NCI-H1092 treated with DMSO at 0.1 percent for 48 hours (cell line): ENCODE measurements at regions not wholly inside any gene's neighbourhood (a gene's known extent, or its start where the extent isn't known, plus 50 kb on each side); places are given as distances from the start of the nearest gene placed in this dataset.

Experiments used
- DNase-seq: peaks from one replicate; lab custom pipeline; 2025; lab: John Stamatoyannopoulos, UW

DNA sequence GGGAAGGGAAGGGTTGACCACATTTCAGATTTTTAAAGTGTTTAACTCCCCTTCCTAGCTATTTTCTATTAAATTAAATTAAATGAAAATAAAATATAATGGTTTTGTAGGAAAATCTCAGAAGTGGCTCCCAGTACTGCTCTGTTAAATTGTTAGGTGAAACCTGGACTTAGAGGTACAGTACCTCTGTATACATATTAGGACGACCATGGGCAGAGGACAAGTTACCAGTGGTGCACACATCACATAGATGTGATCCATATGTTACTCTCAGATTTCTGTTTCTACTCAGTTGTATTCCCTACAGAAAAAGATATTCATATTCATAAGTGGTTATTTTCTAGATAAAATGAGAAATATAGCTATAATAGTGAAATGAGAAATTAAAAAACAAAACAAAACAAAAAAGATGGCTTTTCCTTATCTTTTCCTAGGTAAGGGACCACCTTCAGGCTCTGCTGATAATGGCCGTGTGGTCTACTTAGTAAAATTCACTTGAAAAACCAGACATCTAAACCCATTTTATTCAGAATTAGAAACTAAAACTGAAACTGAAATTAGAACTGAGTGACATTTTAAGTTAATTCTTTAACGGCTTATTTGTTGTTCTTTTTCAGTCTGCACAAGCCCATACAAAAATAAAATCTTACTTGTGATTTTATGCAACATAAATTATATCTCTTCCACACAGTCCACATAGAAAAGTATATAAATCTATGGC, 832.5 kb upstream of the CHAC2 start:
- no peak for DNase-seq

DNA sequence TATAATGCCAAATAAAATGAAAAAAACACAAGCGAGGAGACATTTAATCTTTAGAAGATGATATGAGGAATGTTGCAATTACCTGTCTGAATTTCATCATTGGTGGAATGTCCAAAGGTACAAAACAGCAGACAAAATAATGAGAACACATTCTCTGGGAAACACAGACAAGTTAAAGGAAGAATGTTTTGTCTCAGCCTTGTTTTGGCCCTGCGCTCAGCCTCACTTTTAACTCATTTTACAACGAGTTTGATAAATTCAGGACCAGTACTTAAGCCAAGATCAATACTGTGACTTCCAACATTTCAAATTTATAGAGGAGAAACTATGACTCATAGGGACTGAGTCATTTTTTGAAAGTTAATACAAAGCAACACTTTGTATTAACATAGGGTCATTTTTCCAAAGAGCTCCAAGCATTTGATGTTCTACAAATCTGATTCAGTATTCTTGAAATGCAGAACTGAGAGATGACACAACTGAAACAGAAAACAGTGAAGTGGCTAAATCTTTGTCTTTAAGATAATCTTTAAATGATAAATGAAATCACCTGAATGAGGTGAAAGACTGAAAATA, 833.2 kb upstream of the CHAC2 start:
- DNase-seq = no peak

DNA sequence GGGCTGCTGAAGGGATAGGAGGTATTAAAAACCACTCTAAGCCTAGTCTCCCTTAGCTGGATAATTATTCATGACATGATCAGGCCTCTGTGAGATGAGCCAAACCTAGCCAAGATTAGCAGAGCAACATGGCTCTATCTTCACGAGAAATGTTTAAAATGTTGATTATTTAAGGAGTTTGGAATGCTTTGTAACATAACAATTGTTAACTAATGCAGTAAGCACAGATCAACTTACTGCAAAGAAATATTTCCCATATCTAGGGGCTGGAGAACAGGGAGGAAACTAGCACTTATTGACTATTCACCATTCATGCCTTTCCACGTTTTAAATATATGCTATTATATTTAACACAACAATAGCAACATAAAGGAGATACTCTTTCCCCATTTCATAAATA, 833.7 kb upstream of the CHAC2 start:
- no peak for DNase-seq

DNA sequence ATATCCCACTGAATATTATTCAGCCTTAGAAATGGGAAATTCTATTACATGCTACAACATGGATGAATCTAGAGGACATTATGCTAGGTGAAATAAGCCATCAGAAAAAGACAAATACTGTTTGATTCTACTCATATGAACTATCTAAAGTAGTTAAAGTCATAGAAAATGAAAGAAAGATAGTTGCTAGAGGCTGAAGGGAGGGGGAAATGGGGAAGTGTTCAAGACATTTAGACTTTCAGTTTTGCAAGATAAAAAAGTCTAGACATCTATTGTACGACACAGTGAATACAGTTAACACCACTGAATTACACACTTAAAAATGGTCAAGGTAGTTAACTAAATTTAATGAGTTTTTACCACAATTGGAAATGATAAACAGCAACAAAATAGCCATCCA, 835.9 kb upstream of the CHAC2 start:
- no peak for DNase-seq

DNA sequence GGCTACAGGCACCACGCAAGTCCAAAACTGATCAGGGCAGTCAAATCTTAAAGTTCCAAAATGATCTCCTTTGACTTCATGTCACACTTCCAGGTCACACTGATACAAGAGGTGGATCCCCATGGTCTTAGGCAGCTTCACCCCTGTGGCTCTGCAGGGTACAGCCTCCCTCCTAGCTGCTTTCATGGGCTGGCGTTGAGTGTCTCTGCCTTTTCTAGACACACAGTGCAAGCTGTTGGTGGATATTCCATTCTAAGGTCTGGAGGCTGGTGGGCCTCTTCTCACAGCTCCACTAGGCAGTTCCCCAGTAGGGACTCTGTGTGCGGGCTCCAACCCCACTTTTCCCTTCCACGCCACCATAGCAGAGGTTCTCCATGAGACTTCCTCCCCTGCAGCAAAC, 838.2 kb upstream of the CHAC2 start:
- no peak for DNase-seq

DNA sequence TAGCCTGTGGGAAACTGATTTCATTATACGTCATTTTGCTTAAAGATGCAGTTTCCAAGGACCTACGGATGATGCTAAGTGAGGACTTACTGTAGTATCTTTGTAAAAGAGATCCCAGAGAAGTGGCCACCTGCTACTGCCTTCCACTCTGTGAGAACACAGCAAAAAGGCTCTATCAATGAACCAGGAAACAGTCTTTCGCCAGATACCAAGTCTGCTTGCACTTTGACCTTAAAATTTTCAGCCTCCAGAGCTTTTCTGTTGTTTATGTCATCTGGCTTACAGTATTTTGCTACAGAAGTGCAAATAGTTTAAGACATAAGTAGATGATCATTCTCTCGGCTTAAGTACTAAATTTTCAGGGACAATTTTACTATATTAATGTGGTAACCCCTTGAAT, 847.9 kb upstream of the CHAC2 start:
- no peak for DNase-seq

DNA sequence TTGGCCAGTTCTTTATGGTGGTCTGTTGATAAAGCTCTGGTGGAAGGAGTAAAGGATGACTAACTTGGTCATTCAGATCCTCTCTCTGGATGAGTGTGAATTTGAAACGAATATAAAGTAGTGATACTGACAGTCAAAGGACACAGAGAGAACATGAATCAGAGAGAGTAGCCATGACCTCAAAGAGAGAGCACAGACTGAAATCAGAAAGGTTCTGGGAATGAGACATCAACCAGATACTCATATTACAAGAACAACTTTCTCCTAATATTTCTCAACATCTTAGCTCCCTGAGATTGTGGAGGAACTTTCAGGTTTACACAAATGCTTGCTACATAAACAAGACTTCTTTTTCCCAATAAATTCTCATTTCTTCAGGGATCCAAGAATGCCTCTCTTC, 849.1 kb upstream of the CHAC2 start:
- no peak for DNase-seq

DNA sequence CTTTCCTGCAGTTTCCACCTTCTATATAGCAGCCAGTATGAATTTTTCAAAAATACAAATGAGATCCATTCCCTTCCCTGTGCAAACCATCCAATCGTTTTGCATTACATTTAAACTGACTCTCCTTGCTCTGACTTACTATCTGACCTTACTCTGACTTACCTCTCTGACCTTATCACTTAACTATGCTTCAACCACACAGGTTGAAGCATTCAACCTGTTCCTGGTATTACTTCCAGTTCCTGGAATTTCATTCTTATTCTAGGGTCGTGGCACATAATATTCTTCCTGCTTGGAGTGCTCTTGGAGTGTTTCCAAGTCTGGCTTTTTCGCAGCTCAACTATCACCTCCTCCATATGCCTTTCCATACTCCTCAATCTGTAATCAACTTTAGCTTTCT, 850.6 kb upstream of the CHAC2 start:
- no peak for DNase-seq

DNA sequence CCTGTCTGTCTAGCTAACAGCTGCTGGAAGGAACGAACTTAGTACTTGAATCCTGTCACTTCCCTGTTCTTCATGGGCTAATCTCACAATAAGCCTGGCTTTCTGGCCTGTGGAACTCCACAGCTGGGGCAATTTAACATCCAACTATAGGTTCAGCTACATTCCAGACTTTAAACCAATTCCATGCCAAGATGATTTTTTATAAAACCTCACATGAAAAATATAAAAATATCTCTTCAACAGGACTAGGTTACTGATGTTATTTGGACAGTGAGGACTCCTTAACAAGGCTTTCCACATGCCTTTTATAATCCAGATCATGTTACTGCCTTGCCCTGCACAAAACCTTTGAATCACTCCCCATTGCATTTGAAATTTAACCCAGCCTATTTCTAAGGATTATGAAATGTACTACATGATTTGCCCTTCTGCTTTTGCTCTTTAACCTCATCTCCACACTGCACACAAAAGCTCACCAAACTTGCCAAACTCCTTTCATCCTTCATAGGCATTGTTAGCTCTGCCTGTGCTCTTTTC, 863.2 kb upstream of the CHAC2 start:
- no peak for DNase-seq

DNA sequence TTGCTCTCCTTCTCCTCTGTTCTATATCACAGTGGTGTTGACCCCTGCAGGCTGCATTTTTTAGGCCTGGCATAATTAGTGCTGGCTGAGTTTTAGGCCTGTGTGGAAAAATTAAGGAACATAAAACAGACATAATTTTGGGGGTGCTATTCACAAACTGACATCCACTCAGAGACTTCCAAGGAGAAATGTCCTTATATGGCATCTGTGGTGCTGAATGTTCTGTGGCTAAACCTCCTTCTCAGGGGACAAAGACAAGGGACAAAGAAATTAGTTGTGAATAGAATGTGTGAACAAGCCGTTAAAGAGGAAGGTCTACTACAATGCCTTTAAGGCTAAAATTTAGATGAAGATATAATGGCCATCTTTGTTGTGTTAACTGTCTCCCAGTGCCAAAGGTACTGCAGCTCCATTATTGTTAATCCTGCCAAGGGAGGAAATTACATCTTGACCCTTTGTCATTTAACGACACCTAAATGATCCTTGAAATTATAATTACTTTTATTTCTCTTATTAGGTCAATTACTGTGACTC, 870.0 kb upstream of the CHAC2 start:
- DNase-seq = no peak

DNA sequence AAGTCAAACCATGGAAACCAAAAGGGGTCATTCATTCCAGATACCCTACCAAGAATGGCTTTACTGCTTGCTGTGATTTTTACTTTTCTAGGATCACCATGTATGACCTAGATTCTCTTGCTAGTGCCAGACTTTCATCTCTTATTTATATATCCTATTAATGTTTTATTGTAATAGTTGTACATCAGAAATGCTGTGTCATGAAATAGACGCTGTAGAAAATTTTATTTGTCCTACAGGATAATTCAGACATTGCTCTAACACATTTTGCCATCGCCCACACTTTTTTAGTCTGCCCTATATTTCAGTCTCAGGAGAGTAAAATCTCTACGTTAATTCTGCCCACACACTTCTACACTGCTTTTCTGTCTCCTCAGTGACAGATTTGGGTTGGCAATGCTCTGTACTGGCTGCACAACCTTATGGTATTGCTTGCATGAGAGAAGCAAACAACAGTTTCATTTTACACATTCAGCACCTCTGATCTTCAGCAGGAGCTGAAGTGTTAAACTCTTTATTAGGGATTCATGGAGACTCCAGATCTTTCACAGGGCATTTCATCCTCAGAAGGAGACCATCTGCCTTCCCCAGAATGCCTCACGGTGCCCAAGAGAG, 871.8 kb upstream of the CHAC2 start:
- no peak for DNase-seq

DNA sequence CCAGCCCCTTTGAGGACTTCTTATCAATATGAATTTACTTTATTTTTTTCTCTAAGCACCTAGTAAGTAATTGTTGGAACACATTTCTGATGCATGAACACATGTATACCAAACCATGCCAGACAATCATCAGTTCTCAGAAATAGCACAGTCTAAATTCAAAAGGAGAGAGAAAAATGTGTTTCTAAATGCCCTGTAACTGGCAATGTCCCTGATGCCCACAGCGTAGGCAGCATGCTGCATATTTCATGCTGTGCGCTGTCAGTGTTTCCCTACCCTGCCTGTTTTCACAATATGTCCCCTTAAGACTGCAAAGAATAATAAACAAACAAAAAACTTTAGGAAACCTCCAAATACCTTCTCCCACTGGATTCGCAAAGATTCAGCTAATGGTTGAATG, 881.0 kb upstream of the CHAC2 start:
- DNase-seq = no peak

DNA sequence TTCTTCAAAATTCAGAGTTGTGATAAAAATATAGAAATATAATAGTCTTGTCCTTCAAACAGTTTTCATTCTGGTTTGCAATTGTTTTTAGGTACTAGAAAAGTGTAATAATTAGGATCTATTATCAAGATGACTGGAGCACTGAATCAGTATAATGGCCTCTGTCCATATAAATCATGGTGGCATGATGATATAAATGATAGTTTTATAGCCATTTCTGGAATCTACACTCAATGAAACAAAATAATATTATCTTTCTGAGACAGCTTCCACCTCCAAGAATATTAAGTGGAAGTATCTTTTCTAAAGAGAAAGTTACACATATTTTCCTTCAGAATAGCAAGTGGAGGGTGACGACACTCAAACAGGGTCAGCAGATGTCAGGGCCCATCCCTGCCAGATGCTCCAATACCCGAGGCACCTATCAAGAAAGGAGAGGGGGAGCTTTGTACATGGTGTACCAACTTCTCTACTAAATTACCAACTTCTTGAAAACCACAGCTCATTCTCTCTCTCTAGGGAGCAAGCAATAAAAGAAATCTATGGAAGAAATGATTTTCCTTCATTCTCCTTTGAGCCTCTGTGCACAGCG, 882.7 kb upstream of the CHAC2 start:
- DNase-seq = no peak

DNA sequence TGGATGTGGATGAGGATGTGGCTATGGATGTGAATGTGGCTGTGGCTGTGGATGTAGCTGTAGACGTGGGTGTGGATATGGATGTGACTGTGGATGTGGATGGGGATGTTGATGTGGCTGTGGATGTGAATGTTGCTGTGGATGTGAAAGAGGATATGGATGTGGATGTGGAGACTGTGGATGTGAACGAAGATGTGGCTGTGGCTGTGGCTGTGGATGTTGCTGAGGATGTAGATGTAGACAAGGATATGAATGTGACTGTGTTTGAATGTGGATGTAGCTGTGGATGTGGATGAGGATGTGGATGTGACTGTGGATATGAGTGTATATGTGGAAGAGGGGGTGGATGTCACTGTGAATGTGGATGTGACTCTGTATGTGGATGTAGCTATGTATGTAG, 884.6 kb upstream of the CHAC2 start:
- no peak for DNase-seq

DNA sequence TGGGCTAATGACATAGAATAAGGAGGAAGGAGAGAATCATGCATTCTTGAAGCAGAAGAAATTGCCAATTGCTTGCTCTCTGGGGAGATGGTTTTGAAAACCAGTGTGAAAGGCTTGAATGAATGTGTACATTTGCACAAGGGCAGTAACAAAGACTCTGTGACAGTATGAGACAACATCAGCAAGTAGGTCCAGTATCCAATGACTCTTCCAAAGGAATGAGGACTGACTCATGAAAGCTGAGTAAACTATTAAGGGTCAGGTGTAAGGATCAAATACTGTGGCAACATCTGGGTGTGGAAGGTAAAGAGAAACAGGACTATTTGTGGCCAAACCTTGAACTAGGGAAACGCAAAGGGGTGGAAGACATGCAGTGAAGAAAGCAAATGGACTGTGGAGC, 886.0 kb upstream of the CHAC2 start:
- DNase-seq = no peak

DNA sequence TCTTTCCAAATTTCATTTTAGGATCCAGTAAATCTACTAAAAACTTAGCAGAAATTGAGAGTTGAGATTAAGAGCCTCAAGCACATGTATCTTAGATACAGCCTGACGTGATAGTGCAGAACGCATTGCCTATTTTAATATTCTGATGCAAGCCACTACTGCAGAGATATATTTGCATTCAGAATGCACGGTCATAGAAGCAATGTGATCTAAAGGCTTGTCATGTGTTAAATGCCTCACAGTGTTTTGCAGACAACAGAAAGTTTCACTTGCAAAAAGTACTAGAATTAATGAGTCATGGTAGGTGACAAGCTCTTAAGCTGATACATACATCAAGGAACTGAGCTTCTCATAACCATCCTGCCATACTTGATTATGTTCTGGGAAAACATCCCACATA, 886.7 kb upstream of the CHAC2 start:
- DNase-seq = no peak

DNA sequence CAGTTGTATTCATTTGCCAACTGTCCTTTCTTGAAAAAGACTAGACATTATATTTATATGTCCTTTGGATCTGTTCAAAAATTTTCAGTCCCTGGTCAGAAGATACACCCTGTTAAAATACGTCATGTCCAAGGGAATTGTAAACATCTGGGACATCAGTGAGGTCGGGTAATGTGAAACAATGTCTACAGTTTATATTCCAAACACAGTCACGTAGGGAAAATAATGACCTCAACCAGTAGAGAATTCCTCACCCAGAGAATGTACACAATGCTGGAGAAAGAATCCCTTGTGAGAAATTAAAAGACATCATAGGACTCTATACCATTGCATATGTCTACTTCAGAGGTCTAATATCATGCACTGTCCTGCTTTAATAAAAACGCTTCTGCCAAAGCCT, 888.0 kb upstream of the CHAC2 start:
- DNase-seq = no peak

DNA sequence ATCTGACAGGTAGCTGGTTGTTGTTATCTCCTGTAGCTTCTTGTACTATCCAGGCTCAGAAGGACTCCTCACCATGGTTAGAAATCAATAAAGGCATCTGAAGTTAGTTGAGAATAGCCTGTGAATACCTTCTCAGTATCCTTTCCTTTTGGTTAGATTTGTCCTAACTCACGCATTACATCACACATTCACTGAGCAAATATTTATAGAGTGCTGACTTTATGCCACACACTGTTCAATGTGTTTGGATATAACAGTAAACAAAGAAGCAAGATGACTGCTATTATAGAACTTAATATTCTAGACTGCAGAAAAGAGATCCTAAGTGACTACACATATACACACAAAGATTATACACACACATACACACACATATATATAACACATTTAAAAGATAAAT, 889.9 kb upstream of the CHAC2 start:
- no peak for DNase-seq

DNA sequence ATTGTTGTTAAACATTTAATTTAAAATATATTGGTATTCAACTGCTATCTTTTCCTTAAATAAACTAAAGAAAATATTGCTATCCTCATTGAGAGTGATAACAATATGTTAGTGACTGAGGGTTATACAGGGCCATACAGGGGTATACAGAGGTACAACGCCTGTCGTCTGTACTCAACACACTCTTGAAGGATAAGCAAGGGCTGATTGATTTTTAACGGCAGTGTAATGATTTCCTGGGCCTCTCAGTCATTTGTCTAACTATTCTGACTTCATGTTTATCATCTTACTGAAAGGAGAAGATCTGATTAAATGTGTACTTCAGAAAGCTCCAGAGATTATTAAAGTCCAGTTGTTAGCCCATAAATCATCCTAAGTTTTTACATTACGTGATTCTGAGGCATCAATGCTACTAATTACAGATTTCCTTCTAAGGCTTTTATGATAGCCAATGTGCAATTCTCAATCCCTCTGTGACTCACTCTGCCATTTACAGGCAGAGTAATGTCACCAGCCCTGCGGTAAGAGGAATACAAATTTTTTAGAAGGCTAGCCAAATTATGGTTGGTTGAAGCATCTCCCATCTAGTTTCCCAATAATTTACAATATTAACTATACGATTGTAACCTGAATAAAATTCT, 893.0 kb upstream of the CHAC2 start:
- no peak for DNase-seq

DNA sequence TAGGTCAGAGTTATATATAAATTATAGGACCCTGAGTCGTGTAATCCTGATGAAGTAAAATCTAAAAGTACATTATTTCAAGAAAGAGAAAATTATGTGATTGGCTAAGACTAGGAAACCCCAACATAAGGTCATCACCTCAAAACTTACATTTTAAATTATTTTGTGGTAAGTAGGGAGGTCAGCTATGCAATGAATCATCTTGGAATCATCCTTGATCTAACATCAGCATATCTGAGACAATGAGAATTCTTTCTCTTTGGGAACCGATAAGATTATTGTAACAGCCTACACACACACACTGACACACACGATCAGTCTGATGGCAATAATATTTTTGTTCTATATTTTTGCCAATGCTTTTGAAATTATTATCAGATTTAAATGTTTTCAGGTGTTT, 904.8 kb upstream of the CHAC2 start:
- DNase-seq = no peak

DNA sequence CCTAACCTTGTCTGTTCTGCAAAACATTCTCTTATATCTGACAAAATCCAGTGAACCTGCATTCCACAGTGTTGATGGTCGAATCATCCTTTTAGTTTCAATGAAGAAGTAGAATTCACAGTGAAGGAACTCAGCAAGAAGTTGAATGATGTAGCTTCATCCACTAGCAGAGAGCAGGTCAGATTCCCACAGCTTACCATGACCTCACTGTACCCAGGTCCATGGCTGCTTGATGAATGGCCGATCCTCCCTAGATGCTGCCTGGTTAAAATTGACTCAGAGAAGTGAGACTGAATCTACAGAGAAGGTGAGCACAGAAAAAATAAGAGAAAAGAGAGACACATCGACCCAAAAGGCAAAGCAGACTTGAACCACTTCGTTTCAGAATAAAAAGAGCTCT, 906.0 kb upstream of the CHAC2 start:
- DNase-seq = no peak

DNA sequence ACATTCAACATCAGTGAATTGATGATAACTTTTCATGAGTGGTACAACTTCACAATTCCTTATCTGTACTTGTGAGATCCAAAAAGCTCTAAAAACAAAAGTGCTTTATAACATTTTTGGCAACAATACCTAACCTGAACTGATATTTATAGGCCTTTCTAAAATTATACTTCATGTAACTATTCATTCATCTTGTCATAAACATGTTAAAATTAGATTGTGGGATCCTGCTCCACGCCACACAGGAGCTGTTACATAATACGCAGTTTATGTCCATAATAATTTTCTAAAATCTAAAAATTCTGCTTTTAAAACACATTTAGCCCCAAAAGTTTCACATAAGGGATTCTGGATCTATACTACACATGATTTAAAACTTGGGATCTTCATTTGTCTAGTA, 908.5 kb upstream of the CHAC2 start:
- DNase-seq = no peak
